Thoracic aorta (tissue), 2 donors: ENCODE measurements at regions not wholly inside any gene's neighbourhood (a gene's known extent, or its start where the extent isn't known, plus 50 kb on each side); places are given as distances from the start of the nearest gene placed in this dataset.

Source experiments
- ATAC-seq: fragments of 150-250 bp; one replicate; pipeline ENCODE4 v1.8.0; 2017; ENCODE audit warnings: low read depth; ENCODE audit not compliant: insufficient number of reproducible peaks, low FRiP score
- DNase-seq: peaks from one replicate; pipeline ENCODE4 v3.0.0-alpha.2; 2020; ENCODE audit warnings: low spot score
- H3K27ac ChIP-seq, 2 donors: fragments of 200-600 bp; sonication (generic); 1 replicate in 1 of 2; 2 replicates in 1 of 2; pipeline ENCODE4 v1.5.1; 2016; ENCODE audit warnings: mild to moderate bottlenecking in 2 of 2, moderate library complexity in 2 of 2
- H3K27me3 ChIP-seq: fragments of 200-600 bp; sonication (generic); replicated peaks from 2 replicates; pipeline ENCODE4 v1.6.0; 2016; ENCODE audit warnings: mild to moderate bottlenecking; ENCODE audit not compliant: insufficient read depth
- H3K36me3 ChIP-seq: fragments of 200-600 bp; sonication (generic); one replicate; pipeline ENCODE4 v1.5.1; 2016
- H3K4me1 ChIP-seq, 2 donors: fragments of 200-600 bp; sonication (generic); 1 replicate in 1 of 2; 2 replicates in 1 of 2; pipeline versions ENCODE4 v1.5.1 to v1.6.0; 2016; ENCODE audit warnings: low read depth in 2 of 2, mild to moderate bottlenecking in 1 of 2; ENCODE audit not compliant: control insufficient read depth in 1 of 2
- H3K4me3 ChIP-seq: fragments of 200-600 bp; sonication (generic); 2 replicates; pipeline ENCODE4 v1.5.1; 2016; ENCODE audit warnings: mild to moderate bottlenecking
- H3K9me3 ChIP-seq: fragments of 200-600 bp; sonication (generic); 2 replicates; pipeline ENCODE4 v1.5.1; 2016
- CTCF ChIP-seq: fragments of 200-600 bp; sonication (generic); IDR thresholded peaks from one replicate; pipeline ENCODE4 v1.5.1; 2019; ENCODE audit warnings: antibody characterized with exemption

- H3K4me3 ChIP-seq, result no peak overlapping the region
- H3K36me3 ChIP-seq, result no peaks in the 10 kb centered on the region
- DNase-seq (no peak), ATAC-seq (no peak)
- no peaks in the 10 kb centered on the region for H3K9me3 ChIP-seq
- TF ChIP-seq CTCF, result no peak
- H3K27ac ChIP-seq, result no peak overlapping the region
- H3K4me1 ChIP-seq, result no peaks in the 10 kb centered on the region
- H3K27me3 ChIP-seq, result no peaks in the 10 kb centered on the region
Measured at GRCh38 chr19:29267701-29268100, 54.8 kb upstream of the UQCRFS1 start.

DNA sequence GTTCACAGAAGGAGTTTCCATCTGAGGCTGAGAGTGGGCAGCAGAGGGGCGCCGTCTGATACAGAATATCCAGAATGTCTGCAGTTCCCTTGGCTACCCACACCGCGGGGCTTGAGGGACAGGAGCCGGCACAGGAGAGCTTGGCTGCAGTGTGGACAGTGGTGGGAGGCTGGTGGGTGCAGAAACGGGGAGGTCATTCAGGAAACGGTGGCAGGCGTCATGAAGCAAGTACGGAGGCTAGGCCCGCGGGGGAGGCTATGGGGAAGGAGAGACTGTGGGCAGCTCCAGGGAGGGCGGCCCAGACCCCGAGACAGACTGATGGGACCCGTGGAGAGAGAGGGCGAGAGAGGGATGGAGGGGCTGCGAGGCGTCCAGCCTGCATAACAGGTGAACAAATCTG, 55.2 kb upstream of the UQCRFS1 start:
- H3K4me3 ChIP-seq, result no peak overlapping the region
- no peak for DNase-seq
- H3K27me3 ChIP-seq, result no peaks in the 10 kb centered on the region
- no peaks in the 10 kb centered on the region for H3K36me3 ChIP-seq
- no peaks in the 10 kb centered on the region for H3K9me3 ChIP-seq
- TF ChIP-seq CTCF, result no peak
- no peak overlapping the region for H3K27ac ChIP-seq
- H3K4me1 ChIP-seq, result no peaks in the 10 kb centered on the region
- ATAC-seq, result no peak

DNA sequence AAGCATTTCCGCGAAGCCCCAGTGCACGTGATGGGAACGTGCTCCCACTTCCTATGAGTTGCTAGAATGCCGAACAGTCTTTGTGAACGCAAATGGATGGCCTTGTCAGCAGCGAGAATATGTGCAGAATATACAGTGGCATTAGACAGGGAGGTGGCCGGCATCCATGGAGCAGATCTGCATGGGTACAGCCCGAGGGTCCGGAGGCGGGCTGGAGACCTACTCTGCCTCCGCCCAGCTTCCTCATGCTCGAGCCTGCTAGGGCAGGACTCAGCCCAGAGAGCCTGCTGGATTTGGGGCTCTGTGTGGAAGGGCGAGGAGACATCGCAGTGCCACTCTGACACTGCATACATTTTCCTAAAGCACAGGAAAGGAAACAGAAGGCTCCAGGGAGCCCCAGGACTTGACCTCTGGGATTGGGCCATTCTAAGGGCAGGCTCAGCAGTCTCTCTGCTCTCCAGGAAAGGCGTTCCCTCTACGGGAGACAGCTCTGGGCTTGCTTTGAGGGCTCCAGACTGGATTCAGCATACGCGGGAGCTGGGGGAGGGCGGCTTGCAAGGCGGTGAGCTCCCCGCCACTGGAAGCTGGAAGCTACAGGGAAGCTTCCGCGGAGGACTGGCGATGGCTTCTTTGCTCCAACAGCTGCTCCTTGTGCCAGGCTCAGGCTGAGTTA, 55.9 kb upstream of the UQCRFS1 start:
- H3K27me3 ChIP-seq, result no peaks in the 10 kb centered on the region
- DNase-seq, result no peak
- no peaks in the 10 kb centered on the region for H3K9me3 ChIP-seq
- H3K4me1 ChIP-seq, result no peaks in the 10 kb centered on the region
- no peak for ATAC-seq
- H3K36me3 ChIP-seq, result no peaks in the 10 kb centered on the region
- no peak overlapping the region for H3K27ac ChIP-seq
- no peak for TF ChIP-seq CTCF
- H3K4me3 ChIP-seq, result no peak overlapping the region

- DNase-seq (no peak), ATAC-seq (no peak)
- no peak for TF ChIP-seq CTCF
- Histone ChIP-seq H3K27ac (no peak overlapping the region), H3K27me3 (no peaks in the 10 kb centered on the region), H3K4me1 (no peaks in the 10 kb centered on the region), H3K36me3 (no peaks in the 10 kb centered on the region), H3K9me3 (no peaks in the 10 kb centered on the region), H3K4me3 (no peak overlapping the region)
Measured at GRCh38 chr19:29269641-29270040, 56.7 kb upstream of the UQCRFS1 start.

- Histone ChIP-seq H3K27me3 (no peaks in the 10 kb centered on the region), H3K9me3 (no peaks in the 10 kb centered on the region), H3K36me3 (no peaks in the 10 kb centered on the region), H3K4me3 (no peak overlapping the region), H3K27ac (no peak overlapping the region), H3K4me1 (no peaks in the 10 kb centered on the region)
- no peak for TF ChIP-seq CTCF
- no peak for ATAC-seq
- DNase-seq, result no peak
Measured at GRCh38 chr19:29271341-29271740, 58.4 kb upstream of the UQCRFS1 start.
